Smooth muscle cell (in vitro differentiated cells): ENCODE measurements at regions not wholly inside any gene's neighbourhood (a gene's known extent, or its start where the extent isn't known, plus 50 kb on each side); places are given as distances from the start of the nearest gene placed in this dataset.

Experiments used
- DNase-seq: peaks from one replicate; lab custom pipeline; 2025; ENCODE audit not compliant: unreplicated experiment; lab: John Stamatoyannopoulos, UW
- H2AFZ ChIP-seq: fragments of 200-600 bp; sonication (generic); 2 replicates; pipeline ENCODE4 v1.6.0; 2016; ENCODE audit warnings: antibody characterized with exemption, low read depth, mild to moderate bottlenecking
- H3F3A ChIP-seq: fragments of 200-600 bp; sonication (generic); 2 replicates; pipeline ENCODE4 v1.6.0; 2017; ENCODE audit warnings: antibody characterized with exemption, low read depth
- H3K27ac ChIP-seq: fragments of 200-600 bp; sonication (generic); 2 replicates; pipeline ENCODE4 v1.5.1; 2016; ENCODE audit warnings: low read depth, mild to moderate bottlenecking
- H3K27me3 ChIP-seq: fragments of 200-600 bp; sonication (generic); 2 replicates; pipeline ENCODE4 v1.6.1; 2016; ENCODE audit warnings: low read depth, mild to moderate bottlenecking
- H3K36me3 ChIP-seq: fragments of 200-600 bp; sonication (generic); 2 replicates; pipeline ENCODE4 v1.5.1; 2016; ENCODE audit warnings: low read depth
- H3K4me1 ChIP-seq: fragments of 200-600 bp; sonication (generic); 2 replicates; pipeline ENCODE4 v1.5.1; 2016; ENCODE audit warnings: low read depth
- H3K4me2 ChIP-seq: fragments of 200-600 bp; sonication (generic); 2 replicates; pipeline ENCODE4 v1.6.0; 2016; ENCODE audit warnings: mild to moderate bottlenecking
- H3K4me3 ChIP-seq: fragments of 200-600 bp; sonication (generic); 2 replicates; pipeline ENCODE4 v1.5.1; 2016; ENCODE audit warnings: mild to moderate bottlenecking
- H3K79me2 ChIP-seq: fragments of 200-600 bp; sonication (generic); 2 replicates; pipeline ENCODE4 v1.6.0; 2016; ENCODE audit warnings: low read depth, mild to moderate bottlenecking
- H3K9ac ChIP-seq: fragments of 200-600 bp; sonication (generic); 2 replicates; pipeline ENCODE4 v1.6.0; 2016; ENCODE audit warnings: low read depth
- H3K9me3 ChIP-seq: fragments of 200-600 bp; sonication (generic); replicated peaks from 2 replicates; pipeline ENCODE4 v1.5.1; 2016; ENCODE audit warnings: low read depth
- H4K20me1 ChIP-seq: fragments of 200-600 bp; sonication (generic); 2 replicates; pipeline ENCODE4 v1.6.0; 2016; ENCODE audit warnings: low read depth
- WGBS: methylation state at CpG from one replicate; pipeline ENCODE4 v1.1.7; 2016; ENCODE audit warnings: low lambda C conversion rate; 5-methylcytosine and 5-hydroxymethylcytosine counted together
- TF ChIP-seq, protein P1 (sequence below): fragments of 200-600 bp; sonication (generic); IDR thresholded peaks from 2 replicates; pipeline ENCODE4 v1.5.1; 2017; ENCODE audit warnings: borderline replicate concordance, mild to moderate bottlenecking, antibody characterized with exemption; ENCODE audit not compliant: insufficient read depth, poor library complexity, severe bottlenecking

DNA sequence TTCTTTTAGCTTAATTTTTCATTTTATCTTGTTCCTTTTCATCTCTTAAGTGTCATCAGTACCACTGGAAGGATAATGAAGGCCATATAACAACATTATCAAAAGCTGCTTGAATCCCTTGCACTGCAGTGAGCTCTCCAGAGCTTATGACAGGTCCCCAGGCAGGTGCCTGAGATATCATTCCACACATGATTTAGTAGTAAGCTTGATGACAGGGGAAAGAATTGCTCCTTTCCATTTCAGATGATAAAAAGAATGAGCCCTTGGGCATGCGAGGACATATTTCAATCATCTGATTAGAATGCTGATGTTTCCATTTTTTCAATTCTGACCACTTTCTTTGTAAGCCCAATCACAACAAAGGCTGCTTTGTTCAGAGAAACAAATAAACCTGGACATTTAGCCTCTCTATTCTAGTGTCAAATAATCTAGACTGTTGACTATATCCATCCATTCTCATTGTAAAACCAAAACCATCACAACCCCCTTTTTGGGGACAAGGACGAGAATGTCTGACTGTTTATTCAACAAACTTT, 567.8 kb downstream of the IGSF11 start:
- H3K36me3 ChIP-seq = no peaks in the 10 kb centered on the region
- DNase-seq = no peak
- H4K20me1 ChIP-seq = no peaks in the 10 kb centered on the region
- H3K4me3 ChIP-seq = no peak overlapping the region
- H3K9ac ChIP-seq = no peak overlapping the region
- no peaks in the 10 kb centered on the region for H3K79me2 ChIP-seq
- no peaks in the 10 kb centered on the region for H3K27me3 ChIP-seq
- H3K27ac ChIP-seq = no peak overlapping the region
- H3K4me1 ChIP-seq = no peaks in the 10 kb centered on the region
- no peaks in the 10 kb centered on the region for H3F3A ChIP-seq
- H3K9me3 ChIP-seq = no peaks in the 10 kb centered on the region
- no peak overlapping the region for H3K4me2 ChIP-seq
- TF ChIP-seq, protein P1, sequence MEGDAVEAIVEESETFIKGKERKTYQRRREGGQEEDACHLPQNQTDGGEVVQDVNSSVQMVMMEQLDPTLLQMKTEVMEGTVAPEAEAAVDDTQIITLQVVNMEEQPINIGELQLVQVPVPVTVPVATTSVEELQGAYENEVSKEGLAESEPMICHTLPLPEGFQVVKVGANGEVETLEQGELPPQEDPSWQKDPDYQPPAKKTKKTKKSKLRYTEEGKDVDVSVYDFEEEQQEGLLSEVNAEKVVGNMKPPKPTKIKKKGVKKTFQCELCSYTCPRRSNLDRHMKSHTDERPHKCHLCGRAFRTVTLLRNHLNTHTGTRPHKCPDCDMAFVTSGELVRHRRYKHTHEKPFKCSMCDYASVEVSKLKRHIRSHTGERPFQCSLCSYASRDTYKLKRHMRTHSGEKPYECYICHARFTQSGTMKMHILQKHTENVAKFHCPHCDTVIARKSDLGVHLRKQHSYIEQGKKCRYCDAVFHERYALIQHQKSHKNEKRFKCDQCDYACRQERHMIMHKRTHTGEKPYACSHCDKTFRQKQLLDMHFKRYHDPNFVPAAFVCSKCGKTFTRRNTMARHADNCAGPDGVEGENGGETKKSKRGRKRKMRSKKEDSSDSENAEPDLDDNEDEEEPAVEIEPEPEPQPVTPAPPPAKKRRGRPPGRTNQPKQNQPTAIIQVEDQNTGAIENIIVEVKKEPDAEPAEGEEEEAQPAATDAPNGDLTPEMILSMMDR = no peak
- no peak overlapping the region for H2AFZ ChIP-seq
- 97% methylated on average over 2 of the region's 2 CpGs for WGBS

DNA sequence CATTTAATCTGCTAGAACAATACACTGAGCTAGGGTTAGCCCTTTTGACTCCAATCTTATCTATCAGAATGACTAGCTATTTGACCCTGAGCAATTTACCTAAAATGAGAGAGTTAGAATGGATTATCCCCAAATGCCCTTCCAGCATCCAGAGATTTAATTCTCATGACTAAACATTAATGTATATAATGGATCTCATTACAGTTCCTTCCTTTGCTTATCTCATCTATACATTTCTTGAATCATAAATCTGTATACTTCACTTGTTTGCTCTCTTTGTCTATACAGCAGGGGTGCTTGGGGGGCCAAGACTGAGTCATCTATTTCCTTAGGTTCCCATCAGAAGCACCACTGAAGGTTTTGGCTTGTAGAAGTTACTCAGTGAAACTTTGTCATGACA, 565.8 kb downstream of the IGSF11 start:
- Histone ChIP-seq H3K9me3 (no peaks in the 10 kb centered on the region), H3F3A (no peaks in the 10 kb centered on the region), H3K9ac (no peak overlapping the region), H3K4me1 (no peaks in the 10 kb centered on the region), H3K27ac (no peak overlapping the region), H3K4me2 (no peak overlapping the region), H3K79me2 (no peaks in the 10 kb centered on the region), H3K4me3 (no peak overlapping the region), H2AFZ (no peak overlapping the region), H3K36me3 (no peaks in the 10 kb centered on the region), H3K27me3 (no peaks in the 10 kb centered on the region), H4K20me1 (no peaks in the 10 kb centered on the region)
- no peak for DNase-seq
- TF ChIP-seq, protein P1 = no peak

DNA sequence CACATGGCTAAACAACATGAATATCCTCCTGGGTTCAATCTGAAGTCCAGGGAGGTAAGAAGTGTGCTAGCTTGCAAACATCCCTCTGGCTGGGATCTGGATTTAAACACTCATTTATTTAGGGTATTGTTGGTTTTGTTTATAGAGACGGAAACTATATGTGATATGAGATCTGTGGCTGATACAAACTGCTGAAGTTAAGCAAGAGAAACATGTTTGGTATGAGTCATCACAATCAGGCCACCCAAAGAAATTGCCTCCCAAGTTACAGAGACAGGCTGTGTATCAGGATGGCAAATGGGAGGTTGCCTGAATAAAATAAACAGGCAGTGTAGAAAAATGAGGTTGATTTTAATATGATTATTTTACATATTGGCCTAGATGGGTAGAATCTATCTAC, 562.1 kb downstream of the IGSF11 start:
- no peaks in the 10 kb centered on the region for H3K36me3 ChIP-seq
- H3K4me1 ChIP-seq = no peaks in the 10 kb centered on the region
- no peak overlapping the region for H3K4me2 ChIP-seq
- TF ChIP-seq, protein P1 = no peak
- H2AFZ ChIP-seq = no peak overlapping the region
- no peak overlapping the region for H3K27ac ChIP-seq
- no peak overlapping the region for H3K9ac ChIP-seq
- no peak overlapping the region for H3K4me3 ChIP-seq
- no peak for DNase-seq
- no peaks in the 10 kb centered on the region for H3F3A ChIP-seq
- no peaks in the 10 kb centered on the region for H3K27me3 ChIP-seq
- no peaks in the 10 kb centered on the region for H3K9me3 ChIP-seq
- no peaks in the 10 kb centered on the region for H3K79me2 ChIP-seq
- WGBS = 4% methylated on average over 1 of the region's 1 CpG
- H4K20me1 ChIP-seq = no peaks in the 10 kb centered on the region

DNA sequence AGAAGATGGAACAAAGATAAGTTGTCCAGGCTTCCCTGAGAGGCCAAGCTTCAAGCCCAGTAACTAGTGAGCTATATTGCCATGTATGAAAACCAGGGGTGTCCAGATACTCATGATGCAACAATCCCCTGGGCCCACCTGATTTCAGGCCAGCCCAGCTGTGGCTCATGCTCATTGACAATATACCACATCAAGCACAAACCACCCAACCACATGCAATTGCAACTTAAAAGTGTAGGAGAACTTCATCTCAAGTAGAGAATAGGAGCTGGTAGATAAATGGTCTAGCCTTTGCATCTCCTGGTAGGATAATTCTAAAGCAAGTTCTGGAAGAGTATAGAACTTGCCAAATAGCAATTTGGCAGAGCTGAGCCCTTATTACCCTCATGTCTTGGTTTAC, 561.3 kb downstream of the IGSF11 start:
- H3K4me3 ChIP-seq = no peak overlapping the region
- no peaks in the 10 kb centered on the region for H3K79me2 ChIP-seq
- TF ChIP-seq, protein P1 = no peak
- no peak overlapping the region for H3K9ac ChIP-seq
- H3K4me2 ChIP-seq = no peak overlapping the region
- no peaks in the 10 kb centered on the region for H4K20me1 ChIP-seq
- H3F3A ChIP-seq = no peaks in the 10 kb centered on the region
- H3K27ac ChIP-seq = no peak overlapping the region
- no peak for DNase-seq
- H3K4me1 ChIP-seq = no peaks in the 10 kb centered on the region
- H3K27me3 ChIP-seq = no peaks in the 10 kb centered on the region
- H3K9me3 ChIP-seq = no peaks in the 10 kb centered on the region
- H3K36me3 ChIP-seq = no peaks in the 10 kb centered on the region
- H2AFZ ChIP-seq = no peak overlapping the region
